H1 (cell line): ENCODE measurements at regions not wholly inside any gene's neighbourhood (a gene's known extent, or its start where the extent isn't known, plus 50 kb on each side); places are given as distances from the start of the nearest gene placed in this dataset.

Experiments used
- CTCF ChIA-PET: fragments of 300-600 bp; sonication (Branson Sonifier 250); formaldehyde crosslinking; loops from one replicate; lab custom pipeline; 2021; ENCODE audit not compliant: partially characterized antibody; lab: Charles Lee
- POLR2A ChIA-PET: fragments of 300-600 bp; sonication (Branson Sonifier 250); formaldehyde crosslinking; loops from one replicate; lab custom pipeline; 2021; ENCODE audit warnings: inconsistent platforms; ENCODE audit not compliant: partially characterized antibody; lab: Charles Lee
- DNase-seq, 2 experiments: peaks; one replicate each; pipeline versions ENCODE4 v3.0.0 to v3.0.0-alpha.2; 2010 to 2022; ENCODE audit warnings: low spot score in 2 of 2, low read depth in 1 of 2, mixed read lengths in 1 of 2
- FAIRE-seq: peaks from 2 replicates; lab custom pipeline; 2011; peaks lifted over from hg19 to GRCh38; lab: Jason Lieb, UNC
- H2AFZ ChIP-seq: 2 replicates; pipeline ENCODE4 v1.8.1; 2012; ENCODE audit warnings: low read length, inconsistent platforms
- H2AK5ac ChIP-seq: 2 replicates; pipeline ENCODE4 v1.6.1; 2013; ENCODE audit warnings: low read depth, low read length
- H2BK120ac ChIP-seq: replicated peaks from 2 replicates; pipeline ENCODE3; 2013; ENCODE audit warnings: low read depth, low read length, inconsistent platforms
- H2BK12ac ChIP-seq: 2 replicates; pipeline ENCODE4 v1.6.1; 2013; ENCODE audit warnings: low read depth, low read length
- H2BK15ac ChIP-seq: 2 replicates; pipeline ENCODE4 v1.6.1; 2013; ENCODE audit warnings: low read length
- H2BK20ac ChIP-seq: 2 replicates; pipeline ENCODE4 v1.6.1; 2013; ENCODE audit warnings: low read length
- H2BK5ac ChIP-seq: 2 replicates; pipeline ENCODE4 v1.6.1; 2013; ENCODE audit warnings: low read depth, low read length
- H3K14ac ChIP-seq: 2 replicates; pipeline ENCODE4 v1.6.1; 2013; ENCODE audit warnings: inconsistent platforms; ENCODE audit not compliant: insufficient read length
- H3K18ac ChIP-seq: 2 replicates; pipeline ENCODE4 v1.6.1; 2013; ENCODE audit warnings: low read length; ENCODE audit errors: extremely low read depth
- H3K23ac ChIP-seq: 2 replicates; pipeline ENCODE4 v1.6.1; 2013; ENCODE audit warnings: inconsistent platforms; ENCODE audit not compliant: insufficient read length
- H3K23me2 ChIP-seq: 2 replicates; pipeline ENCODE4 v1.6.1; 2013; ENCODE audit warnings: low read depth, low read length
- H3K27ac ChIP-seq: 2 replicates; pipeline ENCODE4 v1.6.1; 2011; ENCODE audit warnings: low read depth, low read length, inconsistent platforms
- H3K27me3 ChIP-seq, 4 experiments: replicated peaks in 1 of 4; 1 replicate in 1 of 4; 2 replicates in 3 of 4; pipeline versions ENCODE4 v1.6.1 to v1.8.1; 2011 to 2013; ENCODE audit warnings: low read length in 3 of 4, mild to moderate bottlenecking in 3 of 4, inconsistent platforms in 2 of 4, mixed read lengths in 2 of 4, moderate library complexity in 1 of 4; ENCODE audit not compliant: control insufficient read depth in 3 of 4, insufficient read depth in 3 of 4; ENCODE audit errors: extremely low read depth in 1 of 4
- H3K36me3 ChIP-seq, 4 experiments: 2 replicates each; pipeline versions ENCODE4 v1.6.1 to v1.8.1; 2011 to 2013; ENCODE audit warnings: mild to moderate bottlenecking in 4 of 4, low read length in 3 of 4, moderate library complexity in 2 of 4, control low read depth in 1 of 4, inconsistent platforms in 1 of 4; ENCODE audit not compliant: insufficient read depth in 4 of 4, control insufficient read depth in 2 of 4
- H3K4ac ChIP-seq: replicated peaks from 2 replicates; pipeline ENCODE3; 2013; ENCODE audit warnings: low read length, low read depth, mixed read lengths, inconsistent platforms; ENCODE audit not compliant: insufficient read length
- H3K4me1 ChIP-seq, 4 experiments: replicated peaks in 1 of 4; 1 replicate in 1 of 4; 2 replicates in 3 of 4; pipeline versions ENCODE4 v1.6.1 to v1.8.1; 2011 to 2013; ENCODE audit warnings: low read length in 3 of 4, inconsistent platforms in 2 of 4, mixed read lengths in 1 of 4; ENCODE audit not compliant: insufficient read depth in 4 of 4, control insufficient read depth in 3 of 4
- H3K4me2 ChIP-seq, 2 experiments: 2 replicates each; pipeline versions ENCODE4 v1.6.1 to v1.8.1; 2011 to 2013; ENCODE audit warnings: low read depth in 2 of 2, low read length in 2 of 2, control low read depth in 1 of 2, inconsistent platforms in 1 of 2, mild to moderate bottlenecking in 1 of 2; ENCODE audit not compliant: insufficient read depth in 1 of 2
- H3K4me3 ChIP-seq, 4 experiments: fragments of 200-600, 300-600 bp in 1 of 4; sonication (generic), shearing (Covaris generic), sonication (Bioruptor Twin) in 1 of 4; 2 replicates each; pipeline versions ENCODE4 v1.5.1 to v1.8.1; 2011 to 2016; ENCODE audit warnings: low read length in 4 of 4, low read depth in 3 of 4, control low read depth in 2 of 4, inconsistent platforms in 2 of 4, mild to moderate bottlenecking in 2 of 4, mixed read lengths in 1 of 4, moderate library complexity in 1 of 4; ENCODE audit not compliant: insufficient read depth in 2 of 4; ENCODE audit errors: extremely low read depth in 1 of 4
- H3K56ac ChIP-seq: replicated peaks from 2 replicates; pipeline ENCODE3; 2013; ENCODE audit warnings: low read depth, mild to moderate bottlenecking, mixed read lengths, low read length, inconsistent platforms; ENCODE audit not compliant: insufficient read length
- H3K79me1 ChIP-seq: 2 replicates; pipeline ENCODE4 v1.6.1; 2013; ENCODE audit warnings: low read depth, low read length, control low read depth
- H3K79me2 ChIP-seq, 2 experiments: 2 replicates each; pipeline versions ENCODE4 v1.6.1 to v1.8.1; 2012 to 2013; ENCODE audit warnings: low read length in 2 of 2, mild to moderate bottlenecking in 2 of 2, inconsistent platforms in 1 of 2; ENCODE audit not compliant: insufficient read depth in 2 of 2, control insufficient read depth in 1 of 2
- H3K9ac ChIP-seq, 4 experiments: replicated peaks in 1 of 4; 1 replicate in 1 of 4; 2 replicates in 3 of 4; pipeline versions ENCODE4 v1.6.1 to v1.8.1; 2011 to 2013; ENCODE audit warnings: low read depth in 3 of 4, low read length in 3 of 4, control low read depth in 2 of 4, mild to moderate bottlenecking in 2 of 4, moderate library complexity in 2 of 4, inconsistent platforms in 1 of 4; ENCODE audit errors: extremely low read depth in 1 of 4
- H3K9me3 ChIP-seq, 2 experiments: 2 replicates each; pipeline versions ENCODE4 v1.6.1 to v1.8.1; 2012 to 2013; ENCODE audit warnings: mild to moderate bottlenecking in 2 of 2, moderate library complexity in 2 of 2, control low read depth in 1 of 2, inconsistent platforms in 1 of 2, low read depth in 1 of 2, low read length in 1 of 2, mixed read lengths in 1 of 2; ENCODE audit not compliant: insufficient read depth in 2 of 2
- H4K20me1 ChIP-seq, 2 experiments: replicated peaks in 1 of 2; 2 replicates each; pipeline versions ENCODE3 to v1.8.1; 2011 to 2013; ENCODE audit warnings: inconsistent platforms in 2 of 2, low read length in 2 of 2, mild to moderate bottlenecking in 1 of 2; ENCODE audit not compliant: insufficient read depth in 2 of 2, control insufficient read depth in 1 of 2
- H4K5ac ChIP-seq: 2 replicates; pipeline ENCODE4 v1.6.1; 2013; ENCODE audit warnings: low read length, low read depth, mixed read lengths, inconsistent platforms; ENCODE audit not compliant: insufficient read length
- H4K8ac ChIP-seq: 2 replicates; pipeline ENCODE4 v1.8.0; 2013; ENCODE audit warnings: mild to moderate bottlenecking, moderate library complexity, low read length, inconsistent platforms; ENCODE audit not compliant: insufficient read depth; ENCODE audit errors: extremely low read depth
- H4K91ac ChIP-seq: replicated peaks from 2 replicates; pipeline ENCODE3; 2013; ENCODE audit warnings: low read length, mixed read lengths, inconsistent platforms; ENCODE audit not compliant: insufficient read length
- CBX5 ChIP-seq: fragments of 300-800, 300-1000 bp; sonication (generic); IDR thresholded peaks from 2 replicates; pipeline ENCODE4 v1.7.1; 2016; ENCODE audit warnings: antibody characterized with exemption, low read length, low read depth
- CHD1 ChIP-seq: IDR thresholded peaks from 2 replicates; pipeline ENCODE4 v1.6.1; 2012; ENCODE audit warnings: low read depth, low read length, improper control_type of control experiment
- CTCF ChIP-seq, 3 experiments: IDR thresholded peaks; 1 replicate in 2 of 3; 2 replicates in 1 of 3; pipeline versions ENCODE4 v1.5.1 to v1.6.1; 2011; ENCODE audit warnings: low read length in 3 of 3, mild to moderate bottlenecking in 3 of 3, inconsistent platforms in 2 of 3, low read depth in 1 of 3, moderate library complexity in 1 of 3; ENCODE audit not compliant: insufficient read depth in 1 of 3; ENCODE audit errors: control extremely low read depth in 1 of 3
- GABPA ChIP-seq: IDR thresholded peaks from 2 replicates; pipeline ENCODE4 v1.6.1; 2011; ENCODE audit warnings: mild to moderate bottlenecking, low read length, moderate library complexity, borderline replicate concordance; ENCODE audit not compliant: insufficient read depth
- HDAC2 ChIP-seq, 2 experiments: fragments of 300-600 bp in 1 of 2; sonication (generic) in 1 of 2; IDR thresholded peaks; 2 replicates each; pipeline ENCODE4 v1.6.1; 2011 to 2012; ENCODE audit warnings: low read depth in 2 of 2, low read length in 2 of 2, mild to moderate bottlenecking in 2 of 2, moderate library complexity in 2 of 2, borderline replicate concordance in 1 of 2, inconsistent platforms in 1 of 2
- JUND ChIP-seq: IDR thresholded peaks from 2 replicates; pipeline ENCODE4 v1.6.1; 2011; ENCODE audit warnings: mild to moderate bottlenecking, improper control_type of control experiment, low read length
- RAD21 ChIP-seq, 2 experiments: IDR thresholded peaks in 1 of 2; conservative IDR thresholded peaks in 1 of 2; 2 replicates each; pipeline ENCODE4 v1.6.1; 2011; ENCODE audit warnings: low read depth in 2 of 2, low read length in 2 of 2, improper control_type of control experiment in 1 of 2, inconsistent platforms in 1 of 2, mild to moderate bottlenecking in 1 of 2, moderate library complexity in 1 of 2
- RBBP5 ChIP-seq: IDR thresholded peaks from 2 replicates; pipeline ENCODE4 v1.7.1; 2012; ENCODE audit warnings: low read depth, mild to moderate bottlenecking, inconsistent platforms, low read length, moderate library complexity, borderline replicate concordance
- TCF12 ChIP-seq: IDR thresholded peaks from 2 replicates; pipeline ENCODE4 v1.6.1; 2011; ENCODE audit warnings: low read depth, mild to moderate bottlenecking, low read length
- whole genome bisulfite sequencing, 2 experiments: shearing (Covaris generic) in 1 of 2; methylation state at CpG; one replicate each; pipeline versions ENCODE4 v1.1.6 to v1.1.7; 2013 to 2015; ENCODE audit warnings: low lambda C conversion rate in 2 of 2, mixed read lengths in 2 of 2, inconsistent platforms in 1 of 2, low coverage in 1 of 2, missing lambda C conversion rate in 1 of 2; ENCODE audit not compliant: insufficient replicate concordance in 2 of 2, insufficient coverage in 1 of 2, insufficient read length in 1 of 2; ENCODE audit errors: extremely low coverage in 1 of 2, missing lambda C conversion rate in 1 of 2; 5-methylcytosine and 5-hydroxymethylcytosine counted together
- TF ChIP-seq, protein P1 (sequence below): IDR thresholded peaks from 2 replicates; pipeline ENCODE4 v1.6.1; 2012; ENCODE audit warnings: inconsistent platforms

- CTCF ChIA-PET = no interaction called here
- FAIRE-seq = no peak
- H3K79me1 ChIP-seq = no peaks in the 10 kb centered on the region
- no peak overlapping the region for H2AK5ac ChIP-seq
- H2BK20ac ChIP-seq = no peak overlapping the region
- H2BK120ac ChIP-seq = no peak overlapping the region
- no peak overlapping the region for H4K5ac ChIP-seq
- H3K4me1 ChIP-seq = no peaks in the 10 kb centered on the region
- H4K8ac ChIP-seq = no peak overlapping the region
- WGBS, 2 experiments = 93% methylated on average over 7 of the region's 7 CpGs; no CpG with 5 or more reads in 1 of the 2 experiments
- H3K23ac ChIP-seq = no peak overlapping the region
- peaks cover 8 to 11% of the 10 kb centered on the region in 2 experiments for H3K9me3 ChIP-seq
- POLR2A ChIA-PET = no interaction called here
- no peak for DNase-seq
- H3K23me2 ChIP-seq = no peaks in the 10 kb centered on the region
- H3K56ac ChIP-seq = no peak overlapping the region
- H3K4me3 ChIP-seq = no peak overlapping the region
- H3K79me2 ChIP-seq = no peaks in the 10 kb centered on the region
- H3K4me2 ChIP-seq = no peak overlapping the region
- H2BK15ac ChIP-seq = no peak overlapping the region
- no peaks in the 10 kb centered on the region; a peak in 1 of 8 replicates for H3K36me3 ChIP-seq
- no peak overlapping the region for H2AFZ ChIP-seq
- H3K18ac ChIP-seq = no peak overlapping the region
- H4K20me1 ChIP-seq = no peaks in the 10 kb centered on the region
- H4K91ac ChIP-seq = no peak overlapping the region
- no peak overlapping the region for H3K27ac ChIP-seq
- H3K4ac ChIP-seq = no peak overlapping the region
- no peak overlapping the region for H2BK12ac ChIP-seq
- H3K27me3 ChIP-seq = no peaks in the 10 kb centered on the region
- H3K9ac ChIP-seq = no peak overlapping the region
- H2BK5ac ChIP-seq = no peak overlapping the region
- H3K14ac ChIP-seq = no peak overlapping the region
- TF ChIP-seq RBBP5 (no peak), RAD21 (IDR thresholded peaks at IDR 0.05 in 1 of 2, conservative IDR thresholded peaks at IDR 0.05 in 1 of 2; ENCODE audit: low read depth in 2 of 2, low read length in 2 of 2) (no peak), TCF12 (no peak), JUND (no peak), CHD1 (no peak), HDAC2 (IDR thresholded peaks at IDR 0.05; ENCODE audit: borderline replicate concordance in 1 of 2, low read depth in 2 of 2, low read length in 2 of 2) (no peak), CTCF (IDR thresholded peaks at IDR 0.05; ENCODE audit: control extremely low read depth in 1 of 3, insufficient read depth in 1 of 3, low read depth in 1 of 3, low read length in 3 of 3) (no peak), GABPA (no peak), CBX5 (no peak)
- TF ChIP-seq, protein P1, sequence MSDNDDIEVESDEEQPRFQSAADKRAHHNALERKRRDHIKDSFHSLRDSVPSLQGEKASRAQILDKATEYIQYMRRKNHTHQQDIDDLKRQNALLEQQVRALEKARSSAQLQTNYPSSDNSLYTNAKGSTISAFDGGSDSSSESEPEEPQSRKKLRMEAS = no peak
Measured at GRCh38 chr1:187842406-187843165, 1013.8 kb downstream of the PLA2G4A start.
